Karpas-422 (cell line): ENCODE measurements at regions not wholly inside any gene's neighbourhood (a gene's known extent, or its start where the extent isn't known, plus 50 kb on each side); places are given as distances from the start of the nearest gene placed in this dataset.

Experiments used
- DNase-seq: peaks from one replicate; pipeline ENCODE4 v3.0.0-alpha.2; 2015
- H2AFZ ChIP-seq: fragments of 200-600 bp; sonication (generic); 2 replicates; pipeline ENCODE4 v1.6.1; 2014; ENCODE audit warnings: antibody characterized with exemption, low read length, mixed read lengths
- H3K27ac ChIP-seq: fragments of 200-600 bp; sonication (generic); 2 replicates; pipeline ENCODE4 v1.5.1; 2014; ENCODE audit warnings: mild to moderate bottlenecking, low read length, moderate library complexity
- H3K27me3 ChIP-seq: fragments of 200-600 bp; sonication (generic); 2 replicates; pipeline ENCODE4 v1.6.1; 2014; ENCODE audit warnings: low read length, mixed read lengths
- H3K36me3 ChIP-seq: fragments of 200-600 bp; sonication (generic); 2 replicates; pipeline ENCODE4 v1.6.1; 2014; ENCODE audit warnings: low read length, mixed read lengths; ENCODE audit not compliant: insufficient read depth
- H3K4me1 ChIP-seq: fragments of 200-600 bp; sonication (generic); 2 replicates; pipeline ENCODE4 v1.6.1; 2014; ENCODE audit warnings: mild to moderate bottlenecking, low read length, mixed read lengths
- H3K4me2 ChIP-seq: fragments of 200-600 bp; sonication (generic); 2 replicates; pipeline ENCODE4 v1.6.1; 2014; ENCODE audit warnings: low read length, low read depth, mild to moderate bottlenecking; ENCODE audit not compliant: poor library complexity, severe bottlenecking
- H3K4me3 ChIP-seq: fragments of 200-600 bp; sonication (generic); 2 replicates; pipeline ENCODE4 v1.5.1; 2014; ENCODE audit warnings: mild to moderate bottlenecking, antibody characterized with exemption, low read length, mixed read lengths
- H3K79me2 ChIP-seq: fragments of 200-600 bp; sonication (generic); 2 replicates; pipeline ENCODE4 v1.6.1; 2014; ENCODE audit warnings: mild to moderate bottlenecking, low read length, mixed read lengths
- H3K9ac ChIP-seq: fragments of 200-600 bp; sonication (generic); 2 replicates; pipeline ENCODE4 v1.6.0; 2014; ENCODE audit warnings: low read length
- H3K9me2 ChIP-seq: fragments of 200-600 bp; sonication (generic), shearing (Covaris generic); replicated peaks from 2 replicates; pipeline ENCODE4 v1.6.0; 2014; ENCODE audit warnings: mild to moderate bottlenecking, low read length, moderate library complexity; ENCODE audit not compliant: insufficient read depth
- H3K9me3 ChIP-seq: fragments of 300-700, 200-600 bp; sonication (generic); 2 replicates; pipeline ENCODE4 v1.6.1; 2014; ENCODE audit warnings: low read length, mixed read lengths
- H4K20me1 ChIP-seq: fragments of 200-600 bp; sonication (generic); 2 replicates; pipeline ENCODE4 v1.6.1; 2014; ENCODE audit warnings: mild to moderate bottlenecking, antibody characterized with exemption, low read length, low read depth; ENCODE audit not compliant: insufficient read depth

DNA sequence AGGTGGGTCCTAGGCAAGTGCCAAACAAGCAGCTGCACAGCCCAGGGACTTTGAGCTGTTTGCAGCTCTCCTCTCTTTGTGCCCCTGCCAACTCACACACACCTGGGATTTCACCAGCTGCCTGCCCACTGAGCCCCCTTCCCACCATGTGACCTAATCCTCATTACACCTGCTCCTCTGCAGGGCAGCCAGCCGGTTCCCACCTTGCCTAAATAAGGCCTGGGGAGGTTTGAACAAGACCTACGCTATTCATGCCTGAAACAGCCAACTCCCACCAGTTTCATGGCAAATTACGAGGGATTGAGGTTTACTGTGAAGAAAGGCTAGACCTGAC is 92.6 kb upstream of the SOX4 start:
- no peaks in the 10 kb centered on the region for H3K9me2 ChIP-seq
- H3K9ac ChIP-seq, result no peak overlapping the region
- no peaks in the 10 kb centered on the region for H3K27me3 ChIP-seq
- no peaks in the 10 kb centered on the region for H3K9me3 ChIP-seq
- no peak overlapping the region for H2AFZ ChIP-seq
- H3K4me2 ChIP-seq, result no peak overlapping the region
- DNase-seq, result no peak
- no peaks in the 10 kb centered on the region for H3K79me2 ChIP-seq
- no peak overlapping the region for H3K4me3 ChIP-seq
- no peaks in the 10 kb centered on the region for H3K36me3 ChIP-seq
- no peak overlapping the region for H3K27ac ChIP-seq
- H3K4me1 ChIP-seq, result no peaks in the 10 kb centered on the region
- H4K20me1 ChIP-seq, result no peaks in the 10 kb centered on the region

DNA sequence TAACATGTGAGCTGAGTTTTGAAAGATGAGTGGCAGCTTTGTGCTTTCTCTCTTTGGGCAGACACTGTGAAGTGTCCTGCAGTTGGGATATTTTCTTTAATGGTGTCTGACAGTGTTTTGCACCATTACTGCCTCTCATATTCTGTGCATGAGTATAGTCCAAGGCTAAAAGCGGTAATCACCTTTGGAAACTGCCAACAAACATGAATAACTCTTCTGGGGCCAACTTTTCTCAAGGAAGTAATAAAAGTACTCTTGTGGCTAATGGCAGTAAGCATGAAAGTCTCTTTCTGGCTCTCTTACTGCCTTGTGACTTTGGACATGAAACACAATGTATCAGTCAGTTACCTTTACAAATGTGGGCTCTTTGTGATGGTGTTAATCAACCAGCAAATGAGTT is 91.7 kb upstream of the SOX4 start:
- Histone ChIP-seq H3K4me3 (no peak overlapping the region), H3K9ac (no peak overlapping the region), H3K27ac (no peak overlapping the region), H3K4me2 (no peak overlapping the region), H4K20me1 (no peaks in the 10 kb centered on the region), H3K79me2 (no peaks in the 10 kb centered on the region), H3K9me3 (no peaks in the 10 kb centered on the region), H3K27me3 (no peaks in the 10 kb centered on the region), H3K4me1 (no peaks in the 10 kb centered on the region), H3K36me3 (no peaks in the 10 kb centered on the region), H2AFZ (no peak overlapping the region), H3K9me2 (no peaks in the 10 kb centered on the region)
- DNase-seq, result no peak

DNA sequence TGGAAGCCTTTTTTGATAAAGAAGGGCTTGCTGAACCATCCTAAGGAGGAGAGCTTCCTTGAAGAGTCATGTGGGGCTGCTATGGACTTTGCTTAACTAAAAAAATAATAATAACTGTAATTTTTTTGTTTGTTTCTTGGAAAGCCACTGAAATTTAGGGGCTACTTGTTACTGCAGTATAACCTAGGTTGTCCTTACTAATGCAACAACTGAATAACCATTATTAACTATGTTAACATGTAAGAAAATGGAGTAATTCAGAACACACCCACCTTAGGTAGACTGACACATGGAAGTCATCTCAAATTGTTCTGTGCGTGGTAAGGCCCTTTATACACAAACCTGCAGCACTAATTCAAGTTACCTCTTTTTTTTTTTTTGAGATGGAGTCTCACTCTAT is 90.9 kb upstream of the SOX4 start:
- H3K4me1 ChIP-seq, result no peaks in the 10 kb centered on the region

DNA sequence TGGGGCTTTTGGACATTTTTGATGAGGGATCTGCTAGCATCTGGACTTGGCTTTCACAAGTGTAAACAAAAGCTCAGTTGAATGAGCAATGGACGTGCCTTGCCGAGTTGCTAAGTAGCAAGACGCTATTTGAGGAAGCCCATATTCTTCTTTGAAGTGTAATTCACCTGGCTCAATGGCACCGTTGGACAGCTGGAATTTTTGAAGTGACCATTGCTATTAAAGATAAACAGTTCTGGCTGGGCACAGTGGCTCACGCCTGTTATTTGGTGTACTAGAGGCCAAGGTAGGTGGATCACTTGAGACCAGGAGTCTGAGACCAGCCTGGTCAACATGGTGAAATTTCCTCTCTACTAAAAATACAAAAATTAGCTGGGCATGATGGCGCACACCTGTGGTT is 88.8 kb upstream of the SOX4 start:
- Histone ChIP-seq H3K9ac (no peak overlapping the region), H3K36me3 (no peaks in the 10 kb centered on the region), H3K4me3 (no peak overlapping the region), H3K9me3 (no peaks in the 10 kb centered on the region), H2AFZ (no peak overlapping the region), H3K27ac (no peak overlapping the region), H3K27me3 (no peaks in the 10 kb centered on the region), H3K4me2 (no peak overlapping the region), H3K79me2 (no peaks in the 10 kb centered on the region), H3K9me2 (no peaks in the 10 kb centered on the region), H4K20me1 (no peaks in the 10 kb centered on the region), H3K4me1 (no peaks in the 10 kb centered on the region)
- no peak for DNase-seq

More for the DNA sequence above, 90.9 kb upstream of the SOX4 start:
- Histone ChIP-seq H3K9me2 (no peaks in the 10 kb centered on the region), H3K27me3 (no peaks in the 10 kb centered on the region), H3K4me3 (no peak overlapping the region), H2AFZ (no peak overlapping the region), H3K9ac (no peak overlapping the region), H3K36me3 (no peaks in the 10 kb centered on the region), H3K79me2 (no peaks in the 10 kb centered on the region), H3K9me3 (no peaks in the 10 kb centered on the region), H4K20me1 (no peaks in the 10 kb centered on the region), H3K27ac (no peak overlapping the region), H3K4me2 (no peak overlapping the region)
- DNase-seq, result no peak

DNA sequence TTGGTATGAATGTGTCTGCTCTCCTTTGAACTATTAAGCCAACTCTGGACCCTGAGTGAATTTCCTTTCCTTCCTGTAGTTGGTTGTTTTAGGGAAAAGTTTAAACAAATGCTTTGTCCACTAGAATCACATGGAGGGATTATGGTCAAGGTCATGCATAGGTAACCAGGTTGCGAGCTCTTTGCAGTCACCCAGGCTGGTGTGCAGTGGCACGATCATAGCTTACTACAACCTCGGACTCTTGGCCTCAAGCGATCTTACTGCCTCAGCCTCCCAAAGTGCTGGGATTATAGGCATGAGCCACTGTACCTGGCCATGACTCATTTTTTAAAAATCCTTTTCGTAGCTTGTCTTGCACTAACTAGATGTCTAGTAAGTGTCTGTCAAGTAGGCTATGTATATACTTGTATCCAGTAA is 88.0 kb upstream of the SOX4 start:
- no peaks in the 10 kb centered on the region for H4K20me1 ChIP-seq
- H3K4me2 ChIP-seq, result no peak overlapping the region
- H3K36me3 ChIP-seq, result no peaks in the 10 kb centered on the region

DNA sequence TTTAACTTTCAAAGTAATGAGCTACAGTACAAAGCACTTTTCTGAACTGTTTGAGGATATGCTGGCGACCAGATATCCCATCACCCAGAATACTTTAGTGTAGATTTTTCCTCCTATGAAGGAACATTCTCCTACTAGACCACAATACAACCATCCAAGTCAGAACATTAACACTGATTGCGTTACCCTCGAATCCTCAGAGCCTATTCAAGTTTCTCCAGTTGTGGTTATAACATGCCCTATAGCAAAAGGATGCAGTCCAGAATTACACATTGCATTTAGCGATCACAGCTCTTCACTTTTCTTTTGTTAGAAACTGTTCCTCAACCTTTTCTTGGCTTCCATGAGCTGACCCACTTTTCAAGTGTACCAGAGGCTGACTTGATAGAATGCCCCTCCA is 87.4 kb upstream of the SOX4 start:
- H2AFZ ChIP-seq, result no peak overlapping the region
- DNase-seq, result no peak
- H3K27ac ChIP-seq, result no peak overlapping the region
- H3K4me2 ChIP-seq, result no peak overlapping the region
- no peaks in the 10 kb centered on the region for H3K9me3 ChIP-seq
- no peak overlapping the region for H3K4me3 ChIP-seq
- no peaks in the 10 kb centered on the region for H3K27me3 ChIP-seq
- H3K36me3 ChIP-seq, result no peaks in the 10 kb centered on the region
- no peaks in the 10 kb centered on the region for H3K4me1 ChIP-seq
- no peaks in the 10 kb centered on the region for H3K79me2 ChIP-seq
- H4K20me1 ChIP-seq, result no peaks in the 10 kb centered on the region
- no peaks in the 10 kb centered on the region for H3K9me2 ChIP-seq
- H3K9ac ChIP-seq, result no peak overlapping the region

More for the DNA sequence above, 88.0 kb upstream of the SOX4 start:
- Histone ChIP-seq H3K9me3 (no peaks in the 10 kb centered on the region), H3K9me2 (no peaks in the 10 kb centered on the region), H3K4me1 (no peaks in the 10 kb centered on the region), H3K27me3 (no peaks in the 10 kb centered on the region), H3K27ac (no peak overlapping the region), H3K4me3 (no peak overlapping the region), H3K9ac (no peak overlapping the region), H3K79me2 (no peaks in the 10 kb centered on the region), H2AFZ (no peak overlapping the region)
- no peak for DNase-seq

DNA sequence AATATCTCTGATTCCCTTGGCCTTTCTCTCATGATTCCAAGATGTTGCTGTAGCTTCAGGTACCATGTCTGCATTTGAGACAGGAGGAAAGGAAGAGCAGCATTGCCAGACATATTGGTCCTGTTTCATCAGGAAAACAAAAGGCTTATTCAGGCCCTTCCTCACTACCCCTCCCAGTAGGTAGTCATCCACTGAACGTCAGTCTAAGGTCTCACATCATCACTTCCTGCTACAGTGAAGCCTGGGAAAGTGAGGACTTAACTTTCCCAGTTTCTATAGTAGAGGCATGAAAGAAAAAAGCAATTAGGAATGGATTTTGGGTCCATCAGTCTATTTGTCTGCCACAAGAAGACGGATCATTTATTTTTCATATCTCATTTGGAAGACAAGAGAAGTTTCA is 85.7 kb upstream of the SOX4 start:
- Histone ChIP-seq H3K4me1 (no peaks in the 10 kb centered on the region), H3K79me2 (no peaks in the 10 kb centered on the region), H3K4me3 (no peak overlapping the region), H3K36me3 (no peaks in the 10 kb centered on the region), H3K27ac (no peak overlapping the region), H4K20me1 (no peaks in the 10 kb centered on the region), H3K9ac (no peak overlapping the region), H3K4me2 (no peak overlapping the region), H3K9me2 (no peaks in the 10 kb centered on the region), H3K27me3 (no peaks in the 10 kb centered on the region), H2AFZ (no peak overlapping the region), H3K9me3 (no peaks in the 10 kb centered on the region)
- no peak for DNase-seq

DNA sequence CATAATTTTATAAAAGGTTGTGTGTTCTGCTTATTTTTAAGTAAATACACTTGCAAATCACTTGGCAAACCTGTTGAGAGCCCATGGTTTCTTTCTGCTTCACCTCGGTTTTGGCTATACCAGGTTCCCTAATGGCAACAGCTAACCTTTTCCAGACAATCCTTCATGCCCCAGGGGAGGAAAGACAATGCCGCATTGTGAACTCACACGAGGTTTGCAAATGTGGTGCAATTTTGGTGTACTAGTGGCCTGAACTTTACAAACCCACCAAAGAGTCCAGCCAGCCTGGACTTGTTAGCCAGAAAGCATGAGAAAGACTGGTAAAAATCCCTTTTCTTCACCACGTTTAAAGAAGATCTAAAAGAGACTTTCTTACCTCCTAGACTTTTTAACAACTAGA is 84.8 kb upstream of the SOX4 start:
- no peaks in the 10 kb centered on the region for H4K20me1 ChIP-seq
- no peak overlapping the region for H3K4me2 ChIP-seq
- H3K9me2 ChIP-seq, result no peaks in the 10 kb centered on the region
- H3K9me3 ChIP-seq, result no peaks in the 10 kb centered on the region
- no peaks in the 10 kb centered on the region for H3K79me2 ChIP-seq
- H3K27ac ChIP-seq, result no peak overlapping the region
- no peak overlapping the region for H3K4me3 ChIP-seq
- H2AFZ ChIP-seq, result no peak overlapping the region
- no peaks in the 10 kb centered on the region for H3K36me3 ChIP-seq
- no peaks in the 10 kb centered on the region for H3K4me1 ChIP-seq
- H3K9ac ChIP-seq, result no peak overlapping the region
- no peaks in the 10 kb centered on the region for H3K27me3 ChIP-seq
- no peak for DNase-seq

DNA sequence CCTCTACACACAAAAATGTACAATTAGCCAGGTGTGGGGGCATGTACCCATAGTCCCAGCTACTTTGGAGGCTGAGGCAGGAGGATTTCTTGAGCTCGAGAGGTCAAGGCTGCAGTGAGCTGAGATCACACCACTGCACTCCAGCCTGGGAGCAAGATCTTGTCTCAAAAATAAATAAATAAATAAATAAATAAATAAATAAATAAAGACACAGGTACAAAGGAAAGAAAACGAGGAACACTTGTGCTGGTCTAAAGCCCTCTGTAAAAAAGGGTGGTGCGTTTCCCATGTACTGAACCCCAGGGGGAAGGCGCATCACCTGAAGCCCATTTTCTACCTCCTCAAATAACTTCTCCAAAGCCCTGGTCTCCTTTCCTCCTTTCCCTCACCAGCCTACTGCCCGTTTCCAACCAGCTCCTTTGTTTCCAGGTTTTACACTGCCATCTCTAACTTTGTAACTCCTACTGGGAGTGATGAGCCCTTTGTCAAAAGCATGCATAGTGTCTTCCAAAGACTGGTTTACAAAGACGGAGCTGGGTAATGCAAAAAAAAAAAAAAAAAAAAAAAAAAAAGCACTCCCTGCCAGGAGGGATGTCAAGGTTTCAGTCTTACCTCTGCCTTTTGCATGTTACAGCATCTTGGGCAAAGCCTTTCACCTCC is 81.5 kb upstream of the SOX4 start:
- Histone ChIP-seq H3K4me1 (no peaks in the 10 kb centered on the region), H3K27me3 (no peaks in the 10 kb centered on the region), H2AFZ (no peak overlapping the region), H3K4me2 (no peak overlapping the region), H3K4me3 (no peak overlapping the region), H3K9ac (no peak overlapping the region), H3K79me2 (no peaks in the 10 kb centered on the region), H3K9me3 (no peaks in the 10 kb centered on the region), H4K20me1 (no peaks in the 10 kb centered on the region), H3K36me3 (no peaks in the 10 kb centered on the region), H3K9me2 (no peaks in the 10 kb centered on the region), H3K27ac (no peak overlapping the region)
- DNase-seq, result no peak
